SK-N-SH (cell line): ENCODE measurements at regions not wholly inside any gene's neighbourhood (a gene's known extent, or its start where the extent isn't known, plus 50 kb on each side); places are given as distances from the start of the nearest gene placed in this dataset.

Experiments used
- CTCF ChIA-PET: fragments of 300-600, 350-600 bp; formaldehyde crosslinking; extraction: SDS; loops from one replicate; lab custom pipeline; 2021; lab: Yijun Ruan, JAX
- POLR2A ChIA-PET: fragments of 350-600 bp; sonication (Branson Sonifier 250); formaldehyde crosslinking; extraction: SDS; loops from one replicate; lab custom pipeline; 2020; ENCODE audit warnings: antibody characterized with exemption, inconsistent platforms; lab: Yijun Ruan, JAX
- DNase-seq: peaks from one replicate; pipeline ENCODE4 v3.0.0; 2012
- H2AFZ ChIP-seq: fragments of 200-600 bp; sonication (generic); 2 replicates; pipeline ENCODE4 v1.8.1; 2016; ENCODE audit warnings: antibody characterized with exemption, mild to moderate bottlenecking, low read depth
- H3F3A ChIP-seq: fragments of 200-600 bp; sonication (generic); replicated peaks from 2 replicates; pipeline ENCODE3; 2016; ENCODE audit warnings: antibody characterized with exemption, mild to moderate bottlenecking; ENCODE audit not compliant: insufficient read depth
- H3K27ac ChIP-seq, 2 experiments: fragments of 200-500 bp in 1 of 2; fragments of 200-600 bp in 1 of 2; sonication (Bioruptor generic) in 1 of 2; sonication (generic), shearing (Covaris generic) in 1 of 2; 2 replicates each; pipeline versions ENCODE4 v1.5.1 to v1.6.1; 2014 to 2016; ENCODE audit warnings: low read depth in 2 of 2, inconsistent platforms in 1 of 2, low read length in 1 of 2, mild to moderate bottlenecking in 1 of 2, mixed read lengths in 1 of 2
- H3K27me3 ChIP-seq: fragments of 200-600 bp; sonication (generic), shearing (Covaris generic); 2 replicates; pipeline ENCODE4 v1.6.1; 2016; ENCODE audit warnings: mixed run types; ENCODE audit not compliant: insufficient read depth
- H3K36me3 ChIP-seq, 2 experiments: fragments of 200-500 bp in 1 of 2; fragments of 200-600 bp in 1 of 2; sonication (Bioruptor generic) in 1 of 2; sonication (generic) in 1 of 2; replicated peaks in 1 of 2; 2 replicates each; pipeline versions ENCODE3 to v1.5.1; 2014 to 2016; ENCODE audit warnings: low read length in 1 of 2, mild to moderate bottlenecking in 1 of 2; ENCODE audit not compliant: insufficient read depth in 2 of 2, control insufficient read depth in 1 of 2
- H3K4me1 ChIP-seq, 2 experiments: fragments of 200-500 bp in 1 of 2; fragments of 200-600 bp in 1 of 2; sonication (Bioruptor generic) in 1 of 2; sonication (generic), shearing (Covaris generic) in 1 of 2; 2 replicates each; pipeline versions ENCODE4 v1.5.1 to v1.6.1; 2014 to 2016; ENCODE audit warnings: low read depth in 1 of 2, low read length in 1 of 2, mixed run types in 1 of 2; ENCODE audit not compliant: insufficient read depth in 2 of 2, control insufficient read depth in 1 of 2
- H3K4me2 ChIP-seq: fragments of 200-600 bp; sonication (generic), shearing (Covaris generic); 2 replicates; pipeline ENCODE4 v1.6.1; 2017; ENCODE audit warnings: mixed run types
- H3K4me3 ChIP-seq, 2 experiments: fragments of 200-500 bp in 1 of 2; fragments of 200-600 bp in 1 of 2; sonication (Bioruptor generic) in 1 of 2; sonication (generic), shearing (Covaris generic) in 1 of 2; 2 replicates each; pipeline versions ENCODE4 v1.5.1 to v1.8.1; 2014 to 2016; ENCODE audit warnings: low read depth in 2 of 2, inconsistent platforms in 1 of 2, low read length in 1 of 2, mild to moderate bottlenecking in 1 of 2, mixed read lengths in 1 of 2, moderate library complexity in 1 of 2
- H3K79me2 ChIP-seq: fragments of 200-600 bp; sonication (generic); 2 replicates; pipeline ENCODE4 v1.8.1; 2017; ENCODE audit warnings: mild to moderate bottlenecking; ENCODE audit not compliant: insufficient read depth
- H3K9ac ChIP-seq: fragments of 200-600 bp; sonication (generic); 2 replicates; pipeline ENCODE4 v1.6.1; 2017; ENCODE audit warnings: mixed run types
- H3K9me2 ChIP-seq: fragments of 200-600 bp; sonication (generic); 2 replicates; pipeline ENCODE4 v1.6.1; 2017; ENCODE audit warnings: mixed run types
- H3K9me3 ChIP-seq: fragments of 200-600 bp; sonication (generic); 2 replicates; pipeline ENCODE4 v1.6.1; 2017; ENCODE audit warnings: mixed run types, mild to moderate bottlenecking, moderate library complexity
- H4K20me1 ChIP-seq: fragments of 200-600 bp; sonication (generic); 2 replicates; pipeline ENCODE4 v1.6.1; 2017; ENCODE audit warnings: mild to moderate bottlenecking, mixed run types; ENCODE audit not compliant: insufficient read depth
- CHD2 ChIP-seq: fragments of 150-350 bp; IDR thresholded peaks from 2 replicates; pipeline ENCODE4 v1.6.1; 2018; ENCODE audit warnings: low read length; ENCODE audit not compliant: partially characterized antibody
- ELF1 ChIP-seq: IDR thresholded peaks from 2 replicates; pipeline ENCODE4 v1.4.0; 2012
- FOXM1 ChIP-seq: IDR thresholded peaks from 2 replicates; pipeline ENCODE4 v1.4.0; 2012; ENCODE audit warnings: low read depth, mild to moderate bottlenecking
- GABPA ChIP-seq: IDR thresholded peaks from 2 replicates; pipeline ENCODE4 v1.4.0; 2012; ENCODE audit warnings: low read depth, mild to moderate bottlenecking
- JUND ChIP-seq: IDR thresholded peaks from 2 replicates; pipeline ENCODE4 v1.4.0; 2012
- MEF2A ChIP-seq: IDR thresholded peaks from 2 replicates; pipeline ENCODE4 v1.4.0; 2012; ENCODE audit warnings: low read depth, borderline replicate concordance
- NFIC ChIP-seq: IDR thresholded peaks from 2 replicates; pipeline ENCODE4 v1.4.0; 2012; ENCODE audit warnings: borderline replicate concordance
- NRF1 ChIP-seq: IDR thresholded peaks from 2 replicates; pipeline ENCODE4 v1.6.1; 2012; ENCODE audit warnings: low read depth, mild to moderate bottlenecking, low read length
- POLR2AphosphoS5 ChIP-seq: IDR thresholded peaks from 2 replicates; pipeline ENCODE4 v1.6.1; 2012; ENCODE audit warnings: low read depth, low read length
- RAD21 ChIP-seq: IDR thresholded peaks from 2 replicates; pipeline ENCODE4 v1.6.1; 2012; ENCODE audit warnings: mild to moderate bottlenecking, low read length
- RFX5 ChIP-seq: IDR thresholded peaks from 2 replicates; pipeline ENCODE4 v1.6.1; 2012; ENCODE audit warnings: mild to moderate bottlenecking, improper control_type of control experiment, low read length
- RXRA ChIP-seq: IDR thresholded peaks from 2 replicates; pipeline ENCODE4 v1.4.0; 2012; ENCODE audit warnings: low read depth, mild to moderate bottlenecking, borderline replicate concordance
- SMC3 ChIP-seq: IDR thresholded peaks from 2 replicates; pipeline ENCODE4 v1.6.1; 2012; ENCODE audit warnings: low read depth, low read length, improper control_type of control experiment
- TAF1 ChIP-seq: IDR thresholded peaks from 2 replicates; pipeline ENCODE4 v1.6.1; 2012; ENCODE audit warnings: low read depth, mild to moderate bottlenecking, low read length, moderate library complexity, borderline replicate concordance
- TCF12 ChIP-seq: IDR thresholded peaks from 2 replicates; pipeline ENCODE4 v1.4.0; 2012
- YY1 ChIP-seq: IDR thresholded peaks from 2 replicates; pipeline ENCODE4 v1.4.0; 2012; ENCODE audit warnings: low read depth, mild to moderate bottlenecking
- WGBS: methylation state at CpG from one replicate; pipeline ENCODE4 v1.1.6; 2017; ENCODE audit warnings: low lambda C conversion rate; 5-methylcytosine and 5-hydroxymethylcytosine counted together
- TF ChIP-seq, protein P1 (sequence below): IDR thresholded peaks from 2 replicates; pipeline ENCODE4 v1.4.0; 2012; ENCODE audit warnings: low read depth, borderline replicate concordance
- TF ChIP-seq, protein P2 (sequence below): IDR thresholded peaks from 2 replicates; pipeline ENCODE4; 2012
- TF ChIP-seq, protein P3 (sequence below): IDR thresholded peaks from 2 replicates; pipeline ENCODE4 v1.6.1; 2012; ENCODE audit warnings: mild to moderate bottlenecking, low read depth, low read length, moderate library complexity
- TF ChIP-seq, protein P4 (sequence below): IDR thresholded peaks from 2 replicates; pipeline ENCODE4 v1.4.0; 2012; ENCODE audit warnings: low read depth, borderline replicate concordance

DNA sequence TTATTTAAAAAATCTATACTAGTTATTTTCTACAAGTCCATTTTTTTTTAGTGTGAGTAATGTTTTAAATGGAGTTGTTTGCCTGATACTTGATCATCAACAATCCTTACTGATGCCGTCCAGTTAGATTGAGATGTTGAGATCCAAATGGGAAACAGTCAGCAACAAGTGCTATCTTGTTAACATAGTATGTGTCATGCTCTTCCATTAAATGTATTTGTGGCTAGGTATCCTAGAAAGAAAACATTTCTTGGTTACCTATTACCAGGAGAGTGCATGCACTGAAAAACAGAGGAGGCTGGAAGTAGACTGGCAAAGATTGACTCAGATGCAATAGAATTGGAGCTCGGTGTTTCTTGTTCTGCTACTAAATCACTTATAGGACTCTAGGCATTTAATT lies 123.4 kb upstream of the MAN2A1 start (continued):
- TF ChIP-seq, protein P1, sequence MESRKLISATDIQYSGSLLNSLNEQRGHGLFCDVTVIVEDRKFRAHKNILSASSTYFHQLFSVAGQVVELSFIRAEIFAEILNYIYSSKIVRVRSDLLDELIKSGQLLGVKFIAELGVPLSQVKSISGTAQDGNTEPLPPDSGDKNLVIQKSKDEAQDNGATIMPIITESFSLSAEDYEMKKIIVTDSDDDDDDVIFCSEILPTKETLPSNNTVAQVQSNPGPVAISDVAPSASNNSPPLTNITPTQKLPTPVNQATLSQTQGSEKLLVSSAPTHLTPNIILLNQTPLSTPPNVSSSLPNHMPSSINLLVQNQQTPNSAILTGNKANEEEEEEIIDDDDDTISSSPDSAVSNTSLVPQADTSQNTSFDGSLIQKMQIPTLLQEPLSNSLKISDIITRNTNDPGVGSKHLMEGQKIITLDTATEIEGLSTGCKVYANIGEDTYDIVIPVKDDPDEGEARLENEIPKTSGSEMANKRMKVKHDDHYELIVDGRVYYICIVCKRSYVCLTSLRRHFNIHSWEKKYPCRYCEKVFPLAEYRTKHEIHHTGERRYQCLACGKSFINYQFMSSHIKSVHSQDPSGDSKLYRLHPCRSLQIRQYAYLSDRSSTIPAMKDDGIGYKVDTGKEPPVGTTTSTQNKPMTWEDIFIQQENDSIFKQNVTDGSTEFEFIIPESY, result no peak
- TF ChIP-seq NRF1 (no peak), JUND (no peak)

DNA sequence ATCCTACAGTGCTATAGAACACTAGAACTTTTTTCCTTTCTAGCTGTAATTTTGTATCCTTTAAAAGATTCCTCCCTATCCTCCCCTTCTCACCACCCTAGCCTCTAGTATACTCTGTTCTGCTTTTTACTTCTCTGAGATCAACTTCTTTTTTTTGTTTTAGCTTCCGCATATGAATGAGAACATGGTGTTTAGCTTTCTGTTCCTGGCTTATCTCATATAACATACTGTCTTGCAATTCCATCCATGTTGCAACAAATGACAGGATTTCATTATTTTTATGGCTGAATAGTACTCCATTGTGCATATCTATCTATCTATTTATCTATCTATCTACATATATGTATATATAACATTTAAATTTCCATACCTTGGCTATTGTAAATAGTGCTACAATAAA lies 126.0 kb upstream of the MAN2A1 start:
- H3K27ac ChIP-seq, result no peak overlapping the region
- WGBS, result 91% methylated on average over 1 of the region's 1 CpG
- no peak overlapping the region for H2AFZ ChIP-seq
- no peaks in the 10 kb centered on the region for H3K9me3 ChIP-seq
- H4K20me1 ChIP-seq, result no peaks in the 10 kb centered on the region
- no peak overlapping the region for H3K9ac ChIP-seq
- H3K27me3 ChIP-seq, result no peaks in the 10 kb centered on the region
- DNase-seq, result no peak
- no peaks in the 10 kb centered on the region for H3K79me2 ChIP-seq
- H3F3A ChIP-seq, result no peaks in the 10 kb centered on the region
- H3K36me3 ChIP-seq, result no peaks in the 10 kb centered on the region
- CTCF ChIA-PET, result no interaction called here
- no peaks in the 10 kb centered on the region for H3K9me2 ChIP-seq
- no peaks in the 10 kb centered on the region for H3K4me1 ChIP-seq
- H3K4me2 ChIP-seq, result no peak overlapping the region
- TF ChIP-seq FOXM1 (no peak), YY1 (no peak), JUND (no peak), NRF1 (no peak), RAD21 (no peak), GABPA (no peak), ELF1 (no peak), NFIC (no peak), CHD2 (no peak), MEF2A (no peak), TAF1 (no peak), SMC3 (no peak), RFX5 (no peak), TCF12 (no peak), RXRA (no peak), POLR2AphosphoS5 (no peak)
- TF ChIP-seq, protein P2, sequence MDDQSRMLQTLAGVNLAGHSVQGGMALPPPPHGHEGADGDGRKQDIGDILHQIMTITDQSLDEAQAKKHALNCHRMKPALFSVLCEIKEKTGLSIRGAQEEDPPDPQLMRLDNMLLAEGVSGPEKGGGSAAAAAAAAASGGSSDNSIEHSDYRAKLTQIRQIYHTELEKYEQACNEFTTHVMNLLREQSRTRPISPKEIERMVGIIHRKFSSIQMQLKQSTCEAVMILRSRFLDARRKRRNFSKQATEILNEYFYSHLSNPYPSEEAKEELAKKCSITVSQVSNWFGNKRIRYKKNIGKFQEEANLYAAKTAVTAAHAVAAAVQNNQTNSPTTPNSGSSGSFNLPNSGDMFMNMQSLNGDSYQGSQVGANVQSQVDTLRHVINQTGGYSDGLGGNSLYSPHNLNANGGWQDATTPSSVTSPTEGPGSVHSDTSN, result no peak
- TF ChIP-seq, protein P3, sequence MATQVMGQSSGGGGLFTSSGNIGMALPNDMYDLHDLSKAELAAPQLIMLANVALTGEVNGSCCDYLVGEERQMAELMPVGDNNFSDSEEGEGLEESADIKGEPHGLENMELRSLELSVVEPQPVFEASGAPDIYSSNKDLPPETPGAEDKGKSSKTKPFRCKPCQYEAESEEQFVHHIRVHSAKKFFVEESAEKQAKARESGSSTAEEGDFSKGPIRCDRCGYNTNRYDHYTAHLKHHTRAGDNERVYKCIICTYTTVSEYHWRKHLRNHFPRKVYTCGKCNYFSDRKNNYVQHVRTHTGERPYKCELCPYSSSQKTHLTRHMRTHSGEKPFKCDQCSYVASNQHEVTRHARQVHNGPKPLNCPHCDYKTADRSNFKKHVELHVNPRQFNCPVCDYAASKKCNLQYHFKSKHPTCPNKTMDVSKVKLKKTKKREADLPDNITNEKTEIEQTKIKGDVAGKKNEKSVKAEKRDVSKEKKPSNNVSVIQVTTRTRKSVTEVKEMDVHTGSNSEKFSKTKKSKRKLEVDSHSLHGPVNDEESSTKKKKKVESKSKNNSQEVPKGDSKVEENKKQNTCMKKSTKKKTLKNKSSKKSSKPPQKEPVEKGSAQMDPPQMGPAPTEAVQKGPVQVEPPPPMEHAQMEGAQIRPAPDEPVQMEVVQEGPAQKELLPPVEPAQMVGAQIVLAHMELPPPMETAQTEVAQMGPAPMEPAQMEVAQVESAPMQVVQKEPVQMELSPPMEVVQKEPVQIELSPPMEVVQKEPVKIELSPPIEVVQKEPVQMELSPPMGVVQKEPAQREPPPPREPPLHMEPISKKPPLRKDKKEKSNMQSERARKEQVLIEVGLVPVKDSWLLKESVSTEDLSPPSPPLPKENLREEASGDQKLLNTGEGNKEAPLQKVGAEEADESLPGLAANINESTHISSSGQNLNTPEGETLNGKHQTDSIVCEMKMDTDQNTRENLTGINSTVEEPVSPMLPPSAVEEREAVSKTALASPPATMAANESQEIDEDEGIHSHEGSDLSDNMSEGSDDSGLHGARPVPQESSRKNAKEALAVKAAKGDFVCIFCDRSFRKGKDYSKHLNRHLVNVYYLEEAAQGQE, result no peak
- TF ChIP-seq, protein P4, sequence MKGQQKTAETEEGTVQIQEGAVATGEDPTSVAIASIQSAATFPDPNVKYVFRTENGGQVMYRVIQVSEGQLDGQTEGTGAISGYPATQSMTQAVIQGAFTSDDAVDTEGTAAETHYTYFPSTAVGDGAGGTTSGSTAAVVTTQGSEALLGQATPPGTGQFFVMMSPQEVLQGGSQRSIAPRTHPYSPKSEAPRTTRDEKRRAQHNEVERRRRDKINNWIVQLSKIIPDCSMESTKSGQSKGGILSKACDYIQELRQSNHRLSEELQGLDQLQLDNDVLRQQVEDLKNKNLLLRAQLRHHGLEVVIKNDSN, result no peak
- TF ChIP-seq, protein P1, result no peak
- POLR2A ChIA-PET, result no interaction called here
- no peak overlapping the region for H3K4me3 ChIP-seq
